ENCODE measurements at regions not wholly inside any gene's neighbourhood (a gene's known extent, or its start where the extent isn't known, plus 50 kb on each side); places are given as distances from the start of the nearest gene placed in this dataset.
"Not testable (repeated sequence)": the region's sequence is repeated elsewhere in the genome, so short reads cannot be mapped to it uniquely, and the experiment has no call there.

DNA sequence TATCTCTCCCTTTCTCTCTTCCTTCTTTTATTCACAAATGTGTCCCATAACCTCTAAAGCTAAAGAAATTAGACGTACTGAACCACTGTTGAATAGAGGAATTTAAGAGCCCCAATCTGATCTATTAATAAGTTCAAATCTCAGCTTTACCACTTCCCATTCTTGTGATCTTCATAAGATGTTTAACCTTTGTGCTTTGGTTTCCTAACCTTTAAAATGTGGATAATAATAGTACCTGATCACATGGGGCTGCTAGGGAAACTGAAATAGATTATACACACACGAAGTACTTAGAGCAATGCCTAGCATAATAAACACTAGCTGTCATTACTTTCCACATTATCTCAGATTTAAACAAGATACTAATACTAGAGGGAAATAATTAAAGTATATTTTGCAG, 324.3 kb upstream of the SEMA6A start:
- DNase-seq = no peak

DNA sequence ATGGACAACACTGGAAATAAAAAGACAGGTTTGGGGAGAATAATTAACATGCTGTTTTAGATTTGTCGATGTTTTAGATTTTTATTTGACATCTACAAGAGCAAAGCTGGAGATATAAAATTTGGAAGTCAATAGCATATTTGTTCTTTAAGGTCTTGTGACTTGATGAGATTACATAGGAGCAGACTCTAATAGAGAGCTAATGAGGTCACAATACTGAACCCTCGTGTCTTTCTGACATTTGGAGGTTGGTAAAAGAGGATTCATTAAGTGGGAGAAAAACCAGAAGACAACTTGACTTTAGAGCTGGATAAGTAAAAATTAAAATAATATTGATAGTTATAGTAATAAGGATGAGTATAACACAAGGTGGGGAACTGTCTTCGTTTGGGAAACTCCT, 322.7 kb upstream of the SEMA6A start:
- no peak for DNase-seq

DNA sequence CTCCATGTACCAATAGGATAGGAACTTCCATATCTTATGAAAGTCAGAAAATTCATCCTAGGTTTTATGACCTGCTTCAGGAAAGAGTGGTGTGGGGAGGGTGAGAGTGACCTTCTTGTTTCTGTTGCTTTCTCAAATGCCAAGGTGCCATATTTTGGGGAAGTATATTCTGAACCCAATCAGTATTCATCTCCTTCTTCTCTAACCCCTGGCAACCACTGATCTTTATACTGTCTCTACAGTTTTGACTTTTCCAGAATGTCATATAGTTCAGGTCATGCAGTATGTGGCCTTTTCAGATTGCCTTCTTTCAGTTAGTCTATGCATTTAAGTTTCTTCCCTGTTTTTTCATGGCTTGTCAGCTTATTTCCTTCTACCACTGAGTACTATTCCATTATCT, 321.4 kb upstream of the SEMA6A start:
- no peak for DNase-seq

DNA sequence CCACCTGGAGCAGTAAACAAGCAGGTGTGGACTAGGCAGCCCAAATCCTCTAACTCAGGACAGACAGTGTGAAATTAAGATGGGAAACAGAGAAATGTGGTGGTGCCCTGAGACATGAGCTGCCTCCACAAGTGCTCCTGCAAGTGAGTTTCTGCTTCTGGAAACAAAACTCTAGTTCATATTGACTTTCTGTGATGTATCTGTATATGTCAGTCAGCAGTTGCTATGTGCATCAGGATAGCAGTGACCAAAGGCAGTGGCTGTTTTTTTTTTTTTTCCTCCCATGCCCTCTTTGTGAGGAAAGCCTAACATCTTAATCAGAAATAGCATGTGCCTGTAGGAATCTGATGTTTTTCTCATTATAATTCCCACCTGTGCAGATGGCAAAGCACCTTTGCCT, 318.4 kb upstream of the SEMA6A start:
- no peak for DNase-seq

GRCh38 chr5:116887104-116887503, 312.5 kb upstream of the SEMA6A start:
- DNase-seq = no peak

DNA sequence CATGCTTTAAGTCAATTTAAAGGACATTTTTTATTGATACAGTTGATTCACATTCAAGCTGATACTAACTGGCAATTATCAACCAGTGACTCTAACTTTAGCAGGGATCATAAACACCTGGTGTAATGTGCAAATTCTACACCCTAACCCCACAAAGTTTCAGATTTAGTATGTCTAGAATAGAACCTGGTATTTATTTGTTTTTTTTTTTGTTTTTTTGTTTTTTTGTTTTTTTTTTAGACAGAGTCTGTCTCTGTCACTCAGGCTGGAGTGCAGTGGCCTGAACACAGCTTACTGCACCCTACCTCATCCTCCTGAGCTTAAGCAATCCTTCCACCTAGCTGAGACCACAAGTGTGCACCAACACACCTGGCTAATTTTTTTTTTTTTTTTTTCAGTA, 311.2 kb upstream of the SEMA6A start:
- DNase-seq = no peak

DNA sequence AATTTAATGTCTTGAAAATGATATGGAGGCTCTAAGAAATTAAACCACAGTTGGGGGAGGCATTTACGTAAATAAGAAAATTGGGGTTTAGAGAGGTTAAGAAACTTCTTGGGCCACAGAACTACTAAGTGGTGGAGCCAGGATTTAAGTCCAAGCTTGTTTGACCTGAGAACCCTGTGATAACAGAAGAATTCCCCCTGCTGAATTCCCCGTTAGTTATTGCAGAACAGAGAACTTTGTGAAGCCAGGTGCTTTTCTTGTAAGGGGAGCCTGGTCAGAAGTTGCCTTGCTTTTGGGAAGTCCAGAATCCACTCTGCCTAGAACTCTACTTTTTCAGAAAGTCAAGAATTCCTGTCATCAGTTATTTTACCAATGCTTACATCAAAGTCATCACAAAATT, 309.3 kb upstream of the SEMA6A start:
- no peak for DNase-seq

DNA sequence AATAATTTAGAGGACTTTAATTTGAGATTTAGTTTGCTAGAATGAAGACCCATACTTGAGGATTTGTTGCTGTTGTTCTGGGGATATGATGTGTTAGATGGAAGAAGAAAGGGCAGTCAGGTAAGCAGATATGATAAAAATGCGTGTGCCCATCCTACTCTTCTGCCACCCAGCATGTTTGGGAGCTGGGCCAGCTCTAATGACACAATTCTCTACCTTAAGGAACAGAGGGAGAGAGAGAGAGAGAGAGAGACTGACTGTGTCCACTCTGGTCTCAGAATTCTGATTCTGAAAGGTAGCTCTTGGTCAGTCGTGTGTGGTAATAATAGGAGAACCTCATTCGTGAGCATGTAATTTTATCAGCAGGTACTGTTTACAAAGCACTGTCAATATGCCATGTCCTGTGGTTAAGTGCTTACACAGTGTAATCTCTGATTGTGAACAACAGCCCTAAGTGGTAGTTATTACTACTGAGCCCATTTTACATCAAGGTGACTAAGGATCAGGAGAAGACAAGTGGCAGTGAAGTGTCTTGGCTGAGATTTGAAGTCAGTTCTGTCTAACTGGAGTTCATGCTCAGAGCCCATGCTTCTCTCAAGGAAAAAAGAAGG, 307.4 kb upstream of the SEMA6A start:
- DNase-seq = peak; percentile 70

DNA sequence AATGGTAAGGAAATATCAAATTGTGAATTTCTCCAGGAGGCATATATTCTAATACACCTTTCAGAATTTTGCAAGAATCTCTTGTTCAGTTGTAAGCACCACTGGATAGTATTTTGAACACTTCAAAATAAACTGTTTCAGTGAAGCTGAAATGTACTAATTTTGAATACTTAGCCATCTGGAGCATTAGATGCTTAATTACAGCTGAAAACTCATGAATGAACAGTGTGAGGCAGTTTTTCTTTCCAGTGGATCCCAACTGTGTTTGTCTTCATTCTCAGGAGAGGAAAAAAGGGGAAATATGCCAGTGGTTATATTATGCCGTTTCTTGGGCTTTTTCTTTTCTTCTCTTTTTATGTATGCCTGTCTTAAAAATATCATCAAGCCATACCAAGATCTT, 306.0 kb upstream of the SEMA6A start:
- no peak for DNase-seq

DNA sequence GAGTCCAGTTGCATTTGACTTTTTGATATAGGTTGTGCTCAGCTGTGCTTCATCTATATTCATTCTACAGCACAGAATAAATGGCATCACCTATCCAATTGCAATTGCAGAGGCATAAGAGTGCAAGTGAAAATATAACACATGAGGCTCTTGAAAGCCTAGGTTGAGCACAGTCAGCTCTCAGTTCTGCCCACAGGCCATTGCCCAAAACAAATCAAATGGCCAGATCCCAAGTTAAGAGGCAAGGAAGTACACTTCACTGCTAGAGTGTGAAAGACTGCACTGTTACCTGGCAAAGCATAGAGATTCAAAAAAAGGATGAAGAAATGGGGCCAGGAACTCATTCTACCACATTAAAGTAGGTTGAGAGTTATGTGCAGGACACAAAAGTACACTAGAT, 305.5 kb upstream of the SEMA6A start:
- DNase-seq = no peak

DNA sequence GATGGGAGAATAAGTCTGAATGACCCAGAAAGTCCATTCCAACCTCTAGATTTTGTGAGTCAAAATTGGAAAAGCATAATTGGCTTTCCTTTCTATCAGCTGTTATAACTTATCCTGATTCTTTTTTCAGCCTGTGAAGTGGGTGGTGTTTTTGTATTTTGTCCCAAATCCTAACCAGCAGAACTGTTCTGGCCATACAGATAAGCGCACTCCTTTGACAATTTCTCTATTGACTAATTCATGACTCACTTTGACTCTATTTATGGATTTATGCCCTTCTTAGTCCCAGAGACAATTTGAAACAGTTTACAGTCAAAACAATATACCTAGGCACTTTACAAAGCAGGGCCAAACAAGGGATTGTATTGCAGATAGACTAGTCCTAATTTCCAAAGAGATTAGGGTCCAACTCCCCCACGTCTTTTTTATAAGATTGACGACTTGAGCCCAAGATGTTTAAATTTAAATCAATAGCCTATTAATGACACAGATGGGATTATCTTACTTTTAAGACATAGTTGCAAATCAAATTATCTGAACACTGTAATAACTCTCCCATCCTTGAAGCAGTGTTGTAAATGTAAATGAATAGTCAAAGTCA, 301.7 kb upstream of the SEMA6A start:
- DNase-seq = no peak

DNA sequence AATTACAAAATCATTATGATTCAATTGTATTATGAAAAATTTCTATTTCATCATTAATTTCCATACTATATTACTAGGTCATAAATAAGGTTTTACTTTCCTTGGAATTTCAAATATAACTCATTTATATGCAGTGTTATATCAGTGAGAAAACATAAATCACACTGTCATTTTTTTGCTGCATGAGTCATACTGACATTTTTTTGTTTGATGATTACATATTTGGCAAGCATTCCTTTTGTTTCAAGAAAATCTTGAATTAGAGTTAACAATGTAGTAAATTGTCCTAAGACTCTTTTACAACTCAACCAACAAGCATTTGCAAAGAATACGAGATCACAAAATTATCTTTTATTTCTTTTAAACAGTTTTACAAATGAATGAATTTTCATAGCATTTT, 298.4 kb upstream of the SEMA6A start:
- no peak for DNase-seq

DNA sequence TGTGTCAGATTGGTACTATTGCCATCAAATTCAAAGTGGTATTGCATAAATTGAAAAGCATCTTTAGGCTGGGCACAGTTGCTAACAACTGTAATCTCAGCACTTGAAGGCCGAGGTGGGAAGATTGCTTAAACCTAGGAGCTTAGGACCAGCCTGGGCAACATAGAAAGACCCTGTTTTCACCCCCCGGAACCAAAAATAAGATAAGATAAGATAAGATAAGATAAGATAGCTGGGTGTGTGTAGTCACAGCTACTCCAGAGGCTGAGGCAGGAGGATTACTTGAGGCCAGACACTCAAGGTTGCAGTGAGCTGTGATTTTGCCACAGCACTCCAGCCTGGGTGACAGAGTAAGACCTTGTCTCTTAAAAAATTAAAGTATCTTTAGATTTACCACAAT, 297.9 kb upstream of the SEMA6A start:
- no peak for DNase-seq

- not testable (repeated sequence) for DNase-seq
These were observed 293.2 kb upstream of the SEMA6A start for GRCh38 chr5:116867825-116868224.

DNA sequence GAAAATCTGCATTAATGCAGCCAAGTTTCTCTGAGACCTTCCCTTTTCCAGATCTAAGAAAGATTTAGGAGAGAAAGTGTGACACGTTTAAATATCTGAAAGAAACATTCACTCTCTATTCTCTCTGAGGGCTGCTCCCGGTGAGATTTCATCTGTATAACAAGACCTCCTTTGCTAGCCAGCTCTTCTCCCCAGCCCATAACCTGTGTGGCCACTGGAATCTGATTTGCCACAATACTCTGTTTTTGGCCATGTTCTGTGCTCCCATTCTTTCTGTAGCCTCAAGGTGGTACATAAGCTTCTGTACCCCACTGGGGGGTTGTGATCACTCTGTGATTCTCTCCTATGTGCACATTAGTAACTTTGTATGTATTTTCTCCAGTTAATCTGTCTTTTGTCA, 291.0 kb upstream of the SEMA6A start:
- no peak for DNase-seq

DNA sequence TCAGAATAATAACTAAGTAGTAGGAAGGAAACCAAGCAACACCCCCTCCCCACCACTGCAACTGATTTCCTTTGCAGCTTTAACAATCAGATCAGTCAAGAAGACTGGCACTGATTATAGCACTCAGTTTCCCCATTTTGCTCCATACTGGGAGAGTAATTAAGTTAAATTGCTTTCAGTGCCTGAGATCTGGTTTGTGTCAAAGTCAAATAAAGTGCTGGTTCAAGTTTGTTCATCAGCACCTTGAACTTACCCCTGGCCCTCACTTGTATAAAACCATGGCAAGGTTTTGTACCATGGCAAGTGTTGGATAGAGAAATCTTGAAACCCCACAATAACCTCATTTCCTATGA, 290.2 kb upstream of the SEMA6A start:
- no peak for DNase-seq

- no peak for DNase-seq
These were observed 289.7 kb upstream of the SEMA6A start for GRCh38 chr5:116864157-116864837.

DNA sequence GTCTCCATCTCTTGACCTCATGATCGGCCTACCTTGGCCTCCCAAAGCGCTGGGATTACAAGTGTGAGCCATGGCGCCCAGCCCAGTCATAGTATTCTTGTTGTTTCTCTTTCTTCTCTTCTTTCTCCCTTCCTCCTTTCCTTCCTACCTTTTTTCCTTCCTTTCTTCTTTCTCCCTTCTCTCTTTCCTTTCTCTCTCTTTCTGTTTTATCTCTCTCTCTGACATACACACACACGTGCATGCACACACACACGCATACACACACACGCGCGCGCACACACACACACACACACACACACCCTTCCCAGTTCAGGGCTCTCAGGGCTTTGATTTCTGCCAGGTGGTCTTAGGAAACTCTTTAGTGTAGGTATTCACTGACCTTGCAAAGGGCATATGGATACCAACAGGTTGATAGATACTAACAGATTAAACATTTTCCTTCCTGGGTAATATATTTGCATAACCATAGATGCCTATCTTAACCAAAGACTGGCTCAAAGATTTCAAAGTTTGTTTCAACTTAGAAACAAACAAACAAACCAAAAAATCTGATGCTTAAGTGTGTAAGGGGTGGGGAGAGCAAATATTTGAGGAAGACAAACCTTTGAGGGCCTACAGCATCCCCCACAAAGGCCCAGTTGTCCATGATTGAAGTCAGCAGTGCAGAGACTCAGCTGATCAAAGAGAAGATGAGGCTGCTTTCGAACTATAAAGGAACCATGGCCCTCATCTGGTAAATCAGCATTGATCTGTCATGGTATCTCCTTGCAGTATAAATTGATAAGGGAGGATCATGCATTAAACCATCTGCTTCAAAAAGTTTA, 288.2 kb upstream of the SEMA6A start:
- no peak for DNase-seq

GRCh38 chr5:116861666-116862065, 287.0 kb upstream of the SEMA6A start:
- no peak for DNase-seq

DNA sequence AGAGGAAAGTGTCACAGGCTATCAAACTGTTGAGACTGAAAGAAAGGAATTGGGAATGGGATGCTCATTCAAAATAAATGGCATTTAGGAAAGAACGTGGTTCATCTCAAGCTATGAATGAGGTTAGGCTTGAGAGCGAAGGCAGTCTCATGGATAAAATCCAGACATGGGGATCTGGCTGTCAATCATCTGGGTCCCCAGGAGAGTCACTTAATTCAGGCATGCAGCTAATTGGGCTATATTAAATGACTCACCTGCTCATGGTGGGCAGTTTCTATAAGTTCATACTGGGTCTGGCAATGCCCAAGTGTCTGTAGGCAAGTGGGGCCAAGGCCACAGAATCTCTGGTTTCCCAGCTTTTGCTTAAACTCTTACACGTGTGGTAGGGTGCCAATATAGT, 286.5 kb upstream of the SEMA6A start:
- no peak for DNase-seq

DNA sequence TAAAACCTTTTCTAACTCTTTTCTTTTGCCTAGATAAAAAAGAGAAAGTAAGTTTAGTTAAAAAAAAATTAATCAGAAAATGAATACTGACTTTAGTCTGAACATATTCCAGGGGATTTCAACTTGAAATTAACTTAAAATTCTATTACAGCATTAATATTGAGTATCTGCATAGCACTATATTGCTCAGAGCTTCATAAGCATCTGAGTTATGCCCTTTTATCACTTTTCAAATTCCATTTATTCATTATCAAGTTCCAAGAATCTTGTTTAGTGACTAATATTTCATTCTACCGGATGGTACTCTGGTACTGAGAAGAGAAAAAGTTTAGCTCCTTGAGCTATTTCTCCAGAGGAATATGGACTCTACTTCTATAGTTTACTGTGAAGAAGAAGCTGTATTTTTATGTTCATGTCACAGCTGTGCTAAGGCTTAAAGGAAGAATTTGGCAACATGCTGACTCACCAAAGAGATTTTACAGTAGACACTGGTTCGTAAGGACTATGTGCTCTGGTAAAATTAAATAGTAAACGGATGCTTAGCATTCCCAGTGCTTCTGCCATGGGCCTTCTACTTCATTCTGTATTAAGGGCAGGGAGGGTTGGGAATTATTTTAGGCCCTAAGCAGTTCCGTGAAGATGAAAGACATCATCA, 285.2 kb upstream of the SEMA6A start:
- DNase-seq = no peak

GRCh38 chr5:116858705-116859333, 284.2 kb upstream of the SEMA6A start:
- no peak for DNase-seq

DNA sequence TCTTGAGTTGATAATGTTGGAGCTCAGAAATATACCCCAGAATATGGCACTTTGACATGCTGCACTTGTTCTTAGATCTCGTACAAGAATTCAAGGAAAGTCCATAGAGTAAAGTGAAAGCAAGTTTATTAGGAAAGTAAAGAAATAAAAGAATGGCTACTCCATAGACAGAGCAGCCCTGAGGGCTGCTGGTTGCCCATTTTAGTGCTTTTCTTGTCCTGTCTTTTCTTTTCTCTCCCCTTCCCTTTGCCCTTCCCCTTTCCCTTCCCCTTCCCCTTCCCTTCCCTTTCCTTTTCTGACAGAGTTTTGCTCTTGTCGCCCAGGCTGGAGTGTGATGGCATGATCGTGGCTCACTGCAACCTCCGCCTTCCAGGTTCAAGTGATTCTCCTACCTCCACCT, 283.4 kb upstream of the SEMA6A start:
- DNase-seq = not testable (repeated sequence)
